GM12878 (cell line): ENCODE measurements at regions not wholly inside any gene's neighbourhood (a gene's known extent, or its start where the extent isn't known, plus 50 kb on each side); places are given as distances from the start of the nearest gene placed in this dataset.

Experiments
- ATAC-seq: fragments of 200-7000 bp; cut with Tn5 transposase; 3 replicates; pipeline ENCODE4 v1.9.1; 2020; ENCODE audit warnings: mild to moderate bottlenecking, moderate library complexity
- BruUV-seq: library from RNA; stranded (reverse); fragments of 400-500 nt; replicated peaks from 2 replicates; lab custom pipeline; 2021; lab: Mats Ljungman, UMichigan
- CTCF ChIA-PET: fragments of 300-600 bp; sonication (Branson Sonifier 250); formaldehyde crosslinking; extraction: SDS; loops from one replicate; lab custom pipeline; 2021; ENCODE audit warnings: inconsistent platforms; lab: Yijun Ruan, JAX
- POLR2A ChIA-PET: fragments of 350-600 bp; formaldehyde crosslinking; extraction: SDS; loops from one replicate; lab custom pipeline; 2021; ENCODE audit warnings: inconsistent platforms; lab: Charles Lee
- RAD21 ChIA-PET: fragments of 300-600 bp; sonication (Branson Sonifier 250); formaldehyde crosslinking; loops from one replicate; lab custom pipeline; 2023; ENCODE audit warnings: antibody characterized with exemption; ENCODE audit not compliant: unreplicated experiment; lab: Charles Lee
- SMC1A ChIA-PET: fragments of 300-600 bp; sonication (Branson Sonifier 250); formaldehyde crosslinking; loops from one replicate; lab custom pipeline; 2023; ENCODE audit not compliant: unreplicated experiment, uncharacterized antibody; lab: Charles Lee
- DNase-seq: peaks from one replicate; pipeline ENCODE4 v3.0.0-alpha.2; 2011; ENCODE audit warnings: low read depth, low spot score
- FAIRE-seq: peaks from 3 replicates; lab custom pipeline; 2011; peaks lifted over from hg19 to GRCh38; lab: Jason Lieb, UNC
- H2AFZ ChIP-seq: 2 replicates; pipeline ENCODE4 v1.6.0; 2011; ENCODE audit warnings: low read depth, low read length, control low read depth; ENCODE audit not compliant: control insufficient read depth
- H3K27ac ChIP-seq: 2 replicates; pipeline ENCODE4 v1.5.1; 2011; ENCODE audit warnings: control low read depth; ENCODE audit not compliant: control insufficient read depth, insufficient read depth
- H3K27me3 ChIP-seq, 2 experiments: replicated peaks in 1 of 2; 2 replicates each; pipeline versions ENCODE4 v1.6.0 to v1.6.1; 2011; ENCODE audit warnings: low read length in 1 of 2; ENCODE audit not compliant: control insufficient read depth in 2 of 2, insufficient read depth in 2 of 2
- H3K36me3 ChIP-seq, 2 experiments: 2 replicates each; pipeline ENCODE4 v1.5.1; 2011; ENCODE audit warnings: low read length in 1 of 2; ENCODE audit not compliant: control insufficient read depth in 2 of 2, insufficient read depth in 2 of 2
- H3K4me1 ChIP-seq: 2 replicates; pipeline ENCODE4 v1.6.1; 2011; ENCODE audit warnings: mild to moderate bottlenecking, low read length, moderate library complexity, mixed read lengths; ENCODE audit not compliant: control insufficient read depth, insufficient read depth
- H3K4me2 ChIP-seq: 2 replicates; pipeline ENCODE4 v1.6.0; 2011; ENCODE audit warnings: control low read depth; ENCODE audit not compliant: control insufficient read depth, insufficient read depth
- H3K4me3 ChIP-seq: fragments of 200-600 bp; sonication (generic); 2 replicates; pipeline ENCODE4 v1.5.1; 2016
- H3K79me2 ChIP-seq: 2 replicates; pipeline ENCODE4 v1.6.0; 2011; ENCODE audit warnings: low read length; ENCODE audit not compliant: control insufficient read depth, insufficient read depth
- H3K9ac ChIP-seq: 2 replicates; pipeline ENCODE4 v1.8.0; 2011; ENCODE audit warnings: low read length, control low read depth, mixed read lengths; ENCODE audit not compliant: control insufficient read depth, insufficient read depth
- H3K9me3 ChIP-seq: replicated peaks from 3 replicates; pipeline ENCODE4 v1.5.1; 2011; ENCODE audit warnings: mild to moderate bottlenecking, low read length; ENCODE audit not compliant: control insufficient read depth, insufficient read depth
- H4K20me1 ChIP-seq: 2 replicates; pipeline ENCODE4 v1.6.0; 2011; ENCODE audit not compliant: control insufficient read depth, insufficient read depth
- BACH1 ChIP-seq: fragments of 450-650 bp; IDR thresholded peaks from 2 replicates; pipeline ENCODE4 v1.6.1; 2017; ENCODE audit warnings: mild to moderate bottlenecking, borderline replicate concordance
- CREB1 ChIP-seq: IDR thresholded peaks from 2 replicates; pipeline ENCODE4 v1.6.1; 2012; ENCODE audit warnings: low read depth, mild to moderate bottlenecking, inconsistent platforms
- EED ChIP-seq: sonication (generic); IDR thresholded peaks from 2 replicates; pipeline ENCODE4 v1.6.1; 2016; ENCODE audit warnings: antibody characterized with exemption, low read depth
- EGR1 ChIP-seq, 2 experiments: IDR thresholded peaks; 1 replicate in 1 of 2; 2 replicates in 1 of 2; pipeline ENCODE4 v1.6.1; 2011 to 2012; ENCODE audit warnings: low read depth in 2 of 2, low read length in 2 of 2, borderline replicate concordance in 1 of 2, mild to moderate bottlenecking in 1 of 2, moderate library complexity in 1 of 2
- ELK1 ChIP-seq: IDR thresholded peaks from 2 replicates; pipeline ENCODE4 v1.6.1; 2012; ENCODE audit warnings: low read depth, low read length, improper control_type of control experiment
- EP300 ChIP-seq, 2 experiments: fragments of 150-350 bp in 1 of 2; IDR thresholded peaks; 2 replicates each; pipeline ENCODE4 v1.6.1; 2011 to 2012; ENCODE audit warnings: low read depth in 2 of 2, low read length in 2 of 2, borderline replicate concordance in 1 of 2, improper control_type of control experiment in 1 of 2, inconsistent platforms in 1 of 2; ENCODE audit not compliant: control insufficient read depth in 1 of 2
- EZH2 ChIP-seq: IDR thresholded peaks from 2 replicates; pipeline ENCODE4 v1.6.1; 2012; ENCODE audit warnings: low read depth, mild to moderate bottlenecking, control low read depth, inconsistent platforms, low read length, borderline replicate concordance; ENCODE audit not compliant: control insufficient read depth
- FOXK2 ChIP-seq: fragments of 450-650 bp; IDR thresholded peaks from 2 replicates; pipeline ENCODE4 v1.6.1; 2017; ENCODE audit warnings: mild to moderate bottlenecking, moderate library complexity
- IKZF2 ChIP-seq, 2 experiments: fragments of 450-650 bp; IDR thresholded peaks; 2 replicates each; pipeline ENCODE4 v1.6.1; 2017; ENCODE audit warnings: mild to moderate bottlenecking in 2 of 2, moderate library complexity in 2 of 2
- MTA3 ChIP-seq: IDR thresholded peaks from 2 replicates; pipeline ENCODE4 v1.6.1; 2012; ENCODE audit warnings: low read length, inconsistent platforms, borderline replicate concordance
- PBX3 ChIP-seq: IDR thresholded peaks from 2 replicates; pipeline ENCODE4 v1.6.1; 2011; ENCODE audit warnings: mild to moderate bottlenecking, low read depth, low read length, moderate library complexity; ENCODE audit not compliant: insufficient replicate concordance
- RB1 ChIP-seq: fragments of 450-650 bp; formaldehyde crosslinking; IDR thresholded peaks from 2 replicates; pipeline ENCODE4 v1.6.1; 2017; ENCODE audit warnings: mild to moderate bottlenecking, borderline replicate concordance
- SKIL ChIP-seq: fragments of 450-650 bp; IDR thresholded peaks from 2 replicates; pipeline ENCODE4 v1.6.1; 2017; ENCODE audit warnings: mild to moderate bottlenecking, low read depth, inconsistent platforms; ENCODE audit not compliant: poor library complexity, severe bottlenecking
- SPI1 ChIP-seq: IDR thresholded peaks from 2 replicates; pipeline ENCODE4 v1.6.1; 2011; ENCODE audit warnings: low read depth, mild to moderate bottlenecking, low read length, moderate library complexity, borderline replicate concordance; ENCODE audit not compliant: insufficient read depth
- SRF ChIP-seq, 2 experiments: IDR thresholded peaks; 2 replicates each; pipeline ENCODE4 v1.6.1; 2011; ENCODE audit warnings: low read depth in 2 of 2, low read length in 2 of 2, mild to moderate bottlenecking in 1 of 2, moderate library complexity in 1 of 2
- TAF1 ChIP-seq: IDR thresholded peaks from 2 replicates; pipeline ENCODE4 v1.6.1; 2011; ENCODE audit warnings: mild to moderate bottlenecking, low read depth, low read length, borderline replicate concordance
- in situ Hi-C: fragments of 300-500 bp; cut with MboI; formaldehyde crosslinking; loops from 9 replicates; pipeline ENCODE4 v1.14.3; 2018; ENCODE audit warnings: mixed read lengths
- intact Hi-C: fragments of 100-400 bp; cut with micrococcal nuclease; formaldehyde crosslinking; loops from one replicate; pipeline ENCODE4 v1.14.2; 2022; ENCODE audit not compliant: unreplicated experiment

GRCh38 chr13:87003265-87003664, 667.9 kb upstream of the SLITRK5 start:
- Histone ChIP-seq H4K20me1 (no peaks in the 10 kb centered on the region), H2AFZ (no peak overlapping the region), H3K27ac (no peak overlapping the region), H3K79me2 (no peaks in the 10 kb centered on the region), H3K27me3 (no peaks in the 10 kb centered on the region)
- SMC1A ChIA-PET = no interaction called here
- POLR2A ChIA-PET = no interaction called here
- TF ChIP-seq EGR1 (IDR thresholded peaks at IDR 0.05; ENCODE audit: borderline replicate concordance in 1 of 2, low read depth in 2 of 2, low read length in 2 of 2) (no peak), PBX3 (no peak), FOXK2 (no peak), SRF (IDR thresholded peaks at IDR 0.05; ENCODE audit: low read depth in 2 of 2, low read length in 2 of 2) (no peak), MTA3 (no peak), BACH1 (no peak), ELK1 (no peak), EZH2 (no peak), EED (no peak), SKIL (no peak), CREB1 (no peak), EP300 (IDR thresholded peaks at IDR 0.05; ENCODE audit: borderline replicate concordance in 1 of 2, control insufficient read depth in 1 of 2, low read depth in 2 of 2, low read length in 2 of 2) (no peak), SPI1 (no peak), RB1 (no peak), IKZF2 (IDR thresholded peaks at IDR 0.05) (no peak), TAF1 (no peak)
- TF ChIP-seq, all 136 proteins: peak for 0
- in situ Hi-C loops (no loop called here), intact Hi-C loops (no loop called here)
- no TSS peak for BruUV-seq
- no peaks in the 10 kb centered on the region for H3K36me3 ChIP-seq
- ChIA-PET RAD21 (no interaction called here), CTCF (no interaction called here)
- H3K4me2 ChIP-seq = no peak overlapping the region
- no peak overlapping the region for H3K4me3 ChIP-seq
- ATAC-seq (no peak), DNase-seq (no peak), FAIRE-seq (no peak)
- no peak overlapping the region for H3K9ac ChIP-seq
- no peaks in the 10 kb centered on the region for H3K4me1 ChIP-seq
- no peaks in the 10 kb centered on the region for H3K9me3 ChIP-seq
